ENCODE measurements at regions not wholly inside any gene's neighbourhood (a gene's known extent, or its start where the extent isn't known, plus 50 kb on each side); places are given as distances from the start of the nearest gene placed in this dataset.

DNA sequence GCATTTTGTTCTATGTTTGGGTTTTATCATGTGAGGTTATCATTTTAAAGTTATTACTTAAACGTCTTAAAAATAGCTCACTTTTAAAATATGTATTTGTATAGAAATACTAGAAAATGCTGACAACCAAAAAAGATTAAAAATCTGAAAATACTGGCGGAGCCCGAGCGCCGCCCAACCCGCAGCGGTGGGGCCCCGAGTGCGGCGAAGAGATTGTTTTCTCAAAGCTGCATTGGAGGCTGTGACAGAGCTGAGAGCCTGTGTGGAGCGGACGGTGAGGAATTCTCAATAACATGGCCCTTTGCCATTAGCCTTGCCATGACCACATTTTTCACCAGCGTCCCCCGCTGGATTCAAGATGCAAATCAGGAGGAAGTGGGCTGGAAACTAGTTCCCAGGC is 255.4 kb downstream of the NKX6-1 start:
- no peak overlapping the region for H3K4me3 ChIP-seq (ENCODE audit: low read depth, low read length)
- no peak for DNase-seq (ENCODE audit: low read depth)
- TF ChIP-seq, protein P1, sequence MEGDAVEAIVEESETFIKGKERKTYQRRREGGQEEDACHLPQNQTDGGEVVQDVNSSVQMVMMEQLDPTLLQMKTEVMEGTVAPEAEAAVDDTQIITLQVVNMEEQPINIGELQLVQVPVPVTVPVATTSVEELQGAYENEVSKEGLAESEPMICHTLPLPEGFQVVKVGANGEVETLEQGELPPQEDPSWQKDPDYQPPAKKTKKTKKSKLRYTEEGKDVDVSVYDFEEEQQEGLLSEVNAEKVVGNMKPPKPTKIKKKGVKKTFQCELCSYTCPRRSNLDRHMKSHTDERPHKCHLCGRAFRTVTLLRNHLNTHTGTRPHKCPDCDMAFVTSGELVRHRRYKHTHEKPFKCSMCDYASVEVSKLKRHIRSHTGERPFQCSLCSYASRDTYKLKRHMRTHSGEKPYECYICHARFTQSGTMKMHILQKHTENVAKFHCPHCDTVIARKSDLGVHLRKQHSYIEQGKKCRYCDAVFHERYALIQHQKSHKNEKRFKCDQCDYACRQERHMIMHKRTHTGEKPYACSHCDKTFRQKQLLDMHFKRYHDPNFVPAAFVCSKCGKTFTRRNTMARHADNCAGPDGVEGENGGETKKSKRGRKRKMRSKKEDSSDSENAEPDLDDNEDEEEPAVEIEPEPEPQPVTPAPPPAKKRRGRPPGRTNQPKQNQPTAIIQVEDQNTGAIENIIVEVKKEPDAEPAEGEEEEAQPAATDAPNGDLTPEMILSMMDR (IDR thresholded peaks at IDR 0.05; ENCODE audit: insufficient read depth, low read depth, low read length, missing control alignments), result no peak

DNA sequence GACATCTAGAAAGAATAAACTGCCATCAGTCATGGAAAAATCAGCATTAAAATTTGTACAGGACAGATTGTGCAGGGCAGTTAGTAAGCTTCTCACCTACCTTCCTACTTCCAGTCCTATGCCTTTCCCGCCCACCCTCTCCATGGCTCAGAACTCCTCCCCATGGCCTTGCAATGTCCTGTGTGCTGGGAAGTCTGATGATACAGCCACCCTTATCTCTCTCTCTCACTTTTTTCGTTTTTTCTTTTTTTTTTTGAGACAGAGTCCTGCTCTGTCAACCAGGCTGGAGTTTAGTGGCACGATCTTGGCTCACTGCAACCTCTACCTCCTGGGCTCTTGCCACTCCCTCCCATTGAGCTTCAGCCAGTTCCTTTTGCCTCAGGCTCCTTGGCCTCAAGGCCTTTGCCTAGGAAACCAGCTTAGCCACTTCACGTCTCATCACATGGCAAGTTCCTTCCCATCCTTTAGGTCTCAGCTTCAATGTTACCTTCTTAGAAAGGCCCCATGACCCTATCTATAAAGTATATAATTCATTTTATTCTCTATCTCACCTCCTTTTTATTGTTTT is 259.7 kb downstream of the NKX6-1 start:
- no peak overlapping the region for H3K4me3 ChIP-seq (ENCODE audit: low read depth, low read length)
- TF ChIP-seq, protein P1 (IDR thresholded peaks at IDR 0.05; ENCODE audit: insufficient read depth, low read depth, low read length, missing control alignments), result no peak
- DNase-seq (ENCODE audit: low read depth), result no peak

DNA sequence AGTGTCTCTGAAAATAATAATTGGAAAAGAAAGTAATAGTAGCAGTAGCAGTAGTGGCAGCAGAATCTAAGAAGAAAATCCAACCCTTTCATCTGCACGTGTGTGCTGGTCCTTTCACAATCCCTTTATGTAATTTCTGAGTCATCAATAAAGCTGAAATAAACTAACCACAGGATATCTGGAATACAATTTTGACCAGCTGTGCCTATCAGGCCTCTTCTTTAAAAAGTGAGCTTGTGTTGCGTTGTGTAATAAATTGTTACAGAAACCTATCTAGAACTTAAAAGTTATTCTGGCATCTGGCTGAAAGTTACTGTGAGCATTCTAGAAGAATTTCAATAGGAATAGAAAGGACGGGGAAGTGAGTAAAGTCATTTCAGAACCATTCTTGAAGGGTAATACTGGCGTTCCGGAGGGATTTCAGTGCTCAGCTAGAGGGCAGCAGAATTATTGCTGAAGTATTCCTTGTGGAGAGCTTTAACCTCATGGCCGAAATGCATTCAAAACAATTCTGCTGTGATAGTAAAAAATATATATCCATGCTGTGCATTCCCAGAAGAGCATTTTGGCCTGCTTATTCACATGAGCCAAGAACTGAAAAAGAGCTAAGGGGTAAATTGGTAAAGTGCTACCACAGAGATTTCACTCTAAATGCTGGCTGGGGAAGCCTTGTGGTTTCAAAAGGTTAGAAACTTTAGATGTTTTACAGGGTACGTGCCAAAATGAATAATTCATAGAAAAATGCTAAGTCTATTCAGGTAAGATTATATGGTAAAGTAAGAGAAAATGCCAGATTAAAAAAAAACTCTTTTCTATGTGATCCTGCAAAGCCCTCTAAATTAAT is 260.6 kb downstream of the NKX6-1 start:
- DNase-seq (ENCODE audit: low read depth), result no peak
- TF ChIP-seq, protein P1 (IDR thresholded peaks at IDR 0.05; ENCODE audit: insufficient read depth, low read depth, low read length, missing control alignments), result no peak
- H3K4me3 ChIP-seq (ENCODE audit: low read depth, low read length), result no peak overlapping the region

DNA sequence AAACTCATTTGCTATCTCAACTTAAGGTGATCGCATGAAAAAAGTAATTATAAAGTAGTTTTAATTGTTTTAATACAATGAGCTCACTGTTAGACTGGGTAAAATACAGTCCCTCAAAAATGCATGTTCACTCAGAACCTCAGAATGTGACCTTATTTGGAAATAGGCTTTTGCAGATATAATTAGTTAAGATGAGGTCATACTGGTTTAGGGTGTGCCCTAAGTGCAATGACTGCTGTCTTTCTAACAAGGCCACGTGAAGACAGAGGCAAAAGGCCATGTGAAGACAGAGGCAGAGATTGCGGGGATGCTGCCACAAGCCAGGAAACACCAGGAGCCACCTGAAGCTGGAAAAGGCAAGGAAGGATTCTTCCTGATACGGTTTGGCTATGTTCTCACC is 262.1 kb downstream of the NKX6-1 start:
- DNase-seq (ENCODE audit: low read depth), result no peak
- TF ChIP-seq, protein P1 (IDR thresholded peaks at IDR 0.05; ENCODE audit: insufficient read depth, low read depth, low read length, missing control alignments), result no peak
- H3K4me3 ChIP-seq (ENCODE audit: low read depth, low read length), result no peak overlapping the region

GRCh38 chr4:84235126-84235944 is 263.8 kb downstream of the NKX6-1 start:
- peak; percentile 80 for DNase-seq (ENCODE audit: low read depth)
- H3K4me3 ChIP-seq (ENCODE audit: low read depth, low read length), result no peak overlapping the region
- TF ChIP-seq, protein P1 (IDR thresholded peaks at IDR 0.05; ENCODE audit: insufficient read depth, low read depth, low read length, missing control alignments), result no peak

GRCh38 chr4:84232309-84233095 is 266.6 kb downstream of the NKX6-1 start:
- no peak overlapping the region for H3K4me3 ChIP-seq (ENCODE audit: low read depth, low read length)
- DNase-seq (ENCODE audit: low read depth), result no peak
- TF ChIP-seq, protein P1 (IDR thresholded peaks at IDR 0.05; ENCODE audit: insufficient read depth, low read depth, low read length, missing control alignments), result no peak
